Ovary (tissue), 3 donors: ENCODE measurements at regions not wholly inside any gene's neighbourhood (a gene's known extent, or its start where the extent isn't known, plus 50 kb on each side); places are given as distances from the start of the nearest gene placed in this dataset.

Experiments
- CTCF ChIP-seq, 3 donors: fragments of 450-650 bp in 2 of 3; fragments of 200-600 bp in 1 of 3; IDR thresholded peaks; one replicate each; pipeline versions ENCODE4 v1.5.1 to v1.8.0; 2016 to 2022; ENCODE audit warnings: antibody characterized with exemption in 3 of 3, mild to moderate bottlenecking in 1 of 3
- EP300 ChIP-seq: sonication (generic); formaldehyde crosslinking; IDR thresholded peaks from one replicate; pipeline ENCODE4 v1.6.1; 2017; ENCODE audit warnings: antibody characterized with exemption
- POLR2A ChIP-seq: fragments of 450-650 bp; IDR thresholded peaks from one replicate; pipeline ENCODE4 v1.6.1; 2017; ENCODE audit warnings: antibody characterized with exemption, mild to moderate bottlenecking, moderate library complexity
- donor health status: DM: no; HTN: no; CAD: no.

- TF ChIP-seq CTCF (IDR thresholded peaks at IDR 0.05) = no peak
- no peak for TF ChIP-seq POLR2A
- no peak for TF ChIP-seq EP300
These were observed 190.7 kb downstream of the WDR11 start for GRCh38 chr10:121041906-121042305.
